Testis (tissue), 2 donors: ENCODE measurements at regions not wholly inside any gene's neighbourhood (a gene's known extent, or its start where the extent isn't known, plus 50 kb on each side); places are given as distances from the start of the nearest gene placed in this dataset.

Experiments
- DNase-seq: peaks from one replicate; pipeline ENCODE4 v3.0.0-alpha.2; 2019
- H3K27ac ChIP-seq, 2 donors: fragments of 200-600 bp; sonication (generic); one replicate each; pipeline ENCODE4 v1.5.1; 2019
- H3K27me3 ChIP-seq: fragments of 200-600 bp; sonication (generic); one replicate; pipeline ENCODE4 v1.5.1; 2019
- H3K36me3 ChIP-seq: fragments of 200-600 bp; sonication (generic); one replicate; pipeline ENCODE4 v1.5.1; 2017; ENCODE audit warnings: low read depth; ENCODE audit errors: missing control alignments
- H3K4me1 ChIP-seq: fragments of 200-600 bp; sonication (generic); one replicate; pipeline ENCODE4 v1.5.1; 2019
- H3K4me3 ChIP-seq, 2 donors: fragments of 200-600 bp; sonication (generic); one replicate each; pipeline ENCODE4 v1.5.1; 2017 to 2019
- H3K9me3 ChIP-seq: fragments of 200-600 bp; sonication (generic); one replicate; pipeline ENCODE4 v1.5.1; 2017
- POLR2A ChIP-seq: fragments of 450-650 bp; IDR thresholded peaks from one replicate; pipeline ENCODE4 v1.6.1; 2017; ENCODE audit warnings: antibody characterized with exemption, mild to moderate bottlenecking, moderate library complexity
- WGBS, 2 donors: methylation state at CpG; one replicate each; pipeline ENCODE4 v1.1.5; 2018; 5-methylcytosine and 5-hydroxymethylcytosine counted together
- intact Hi-C: fragments of 100-400 bp; cut with DNase I; formaldehyde crosslinking; loops from one replicate; pipeline ENCODE4 v1.15.1; 2023; ENCODE audit warnings: low total_unique reads
- TF ChIP-seq, protein P1 (sequence below), 3 experiments: fragments of 450-650 bp in 2 of 3; fragments of 200-600 bp in 1 of 3; sonication (generic) in 1 of 3; IDR thresholded peaks; one replicate each; pipeline ENCODE4 v1.5.1; 2016 to 2019; ENCODE audit warnings: antibody characterized with exemption in 3 of 3, mild to moderate bottlenecking in 2 of 3, moderate library complexity in 1 of 3

GRCh38 chr2:53544871-53545558 is 222.6 kb upstream of the CHAC2 start:
- DNase-seq, result no peak
- WGBS, 2 donors, result 79 to 80% methylated on average over 7 of the region's 7 CpGs
- no peak for TF ChIP-seq POLR2A
- TF ChIP-seq, protein P1, sequence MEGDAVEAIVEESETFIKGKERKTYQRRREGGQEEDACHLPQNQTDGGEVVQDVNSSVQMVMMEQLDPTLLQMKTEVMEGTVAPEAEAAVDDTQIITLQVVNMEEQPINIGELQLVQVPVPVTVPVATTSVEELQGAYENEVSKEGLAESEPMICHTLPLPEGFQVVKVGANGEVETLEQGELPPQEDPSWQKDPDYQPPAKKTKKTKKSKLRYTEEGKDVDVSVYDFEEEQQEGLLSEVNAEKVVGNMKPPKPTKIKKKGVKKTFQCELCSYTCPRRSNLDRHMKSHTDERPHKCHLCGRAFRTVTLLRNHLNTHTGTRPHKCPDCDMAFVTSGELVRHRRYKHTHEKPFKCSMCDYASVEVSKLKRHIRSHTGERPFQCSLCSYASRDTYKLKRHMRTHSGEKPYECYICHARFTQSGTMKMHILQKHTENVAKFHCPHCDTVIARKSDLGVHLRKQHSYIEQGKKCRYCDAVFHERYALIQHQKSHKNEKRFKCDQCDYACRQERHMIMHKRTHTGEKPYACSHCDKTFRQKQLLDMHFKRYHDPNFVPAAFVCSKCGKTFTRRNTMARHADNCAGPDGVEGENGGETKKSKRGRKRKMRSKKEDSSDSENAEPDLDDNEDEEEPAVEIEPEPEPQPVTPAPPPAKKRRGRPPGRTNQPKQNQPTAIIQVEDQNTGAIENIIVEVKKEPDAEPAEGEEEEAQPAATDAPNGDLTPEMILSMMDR (IDR thresholded peaks at IDR 0.05), result no peak
- H3K4me3 ChIP-seq, result no peak overlapping the region
- no peaks in the 10 kb centered on the region for H3K27me3 ChIP-seq
- no peak overlapping the region for H3K27ac ChIP-seq
- intact Hi-C loops, result no loop called here
- H3K36me3 ChIP-seq, result no peaks in the 10 kb centered on the region
- no peaks in the 10 kb centered on the region for H3K4me1 ChIP-seq
- H3K9me3 ChIP-seq, result no peaks in the 10 kb centered on the region

- no peaks in the 10 kb centered on the region for H3K27me3 ChIP-seq
- 71 to 90% methylated on average over 1 of the region's 1 CpG for WGBS, 2 donors
- DNase-seq, result no peak
- no peak overlapping the region for H3K4me3 ChIP-seq
- no peaks in the 10 kb centered on the region for H3K36me3 ChIP-seq
- H3K9me3 ChIP-seq, result no peaks in the 10 kb centered on the region
- no peak for TF ChIP-seq POLR2A
- TF ChIP-seq, protein P1 (IDR thresholded peaks at IDR 0.05), result no peak
- no peak overlapping the region for H3K27ac ChIP-seq
- H3K4me1 ChIP-seq, result no peaks in the 10 kb centered on the region
- intact Hi-C loops, result no loop called here
These were observed 224.5 kb upstream of the CHAC2 start for GRCh38 chr2:53543083-53543482.

DNA sequence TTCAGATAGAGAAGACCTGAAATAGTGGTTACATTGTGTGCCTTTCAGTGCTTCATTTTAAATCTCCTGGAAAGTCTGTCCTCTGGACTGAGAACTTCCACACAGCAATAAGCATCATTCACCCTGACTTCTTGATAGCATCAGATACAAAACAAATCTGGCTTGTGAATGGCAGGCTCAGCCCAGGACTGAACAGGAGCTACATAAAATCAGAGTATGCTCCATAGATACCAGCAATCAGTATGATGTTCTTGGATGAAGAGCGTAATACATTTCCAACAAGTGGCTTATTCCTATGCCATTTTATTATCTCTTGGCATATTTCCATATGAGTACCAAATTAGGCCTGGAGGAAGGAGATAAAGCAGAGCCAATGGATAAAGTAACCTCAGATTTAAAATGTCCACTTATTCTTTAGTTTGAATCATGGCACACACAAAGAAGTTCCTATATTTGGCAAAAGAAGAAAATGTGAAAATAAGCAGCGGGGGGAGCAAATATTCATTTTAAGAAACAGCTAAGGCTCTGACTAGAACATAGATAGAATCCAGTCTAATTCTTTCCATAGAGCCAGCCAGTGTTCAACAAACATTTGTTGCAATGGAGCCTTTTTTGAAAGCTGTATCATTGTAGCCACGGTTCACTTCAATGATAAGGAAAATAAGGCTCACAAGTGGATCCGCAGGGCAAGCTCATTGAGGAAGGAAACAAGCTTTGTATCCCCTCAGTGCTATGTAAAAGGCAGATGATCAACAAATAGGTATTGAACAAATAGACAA is 230.8 kb upstream of the CHAC2 start:
- Histone ChIP-seq H3K4me3 (no peak overlapping the region), H3K36me3 (no peaks in the 10 kb centered on the region), H3K4me1 (no peaks in the 10 kb centered on the region), H3K9me3 (no peaks in the 10 kb centered on the region), H3K27me3 (no peaks in the 10 kb centered on the region), H3K27ac (no peak overlapping the region)
- DNase-seq, result no peak
- TF ChIP-seq POLR2A, result no peak
- TF ChIP-seq, protein P1 (IDR thresholded peaks at IDR 0.05), result no peak
- 61 to 75% methylated on average over 4 of the region's 4 CpGs for WGBS, 2 donors
- intact Hi-C loops, result no loop called here

GRCh38 chr2:53535234-53535840 is 232.3 kb upstream of the CHAC2 start:
- DNase-seq, result no peak
- Histone ChIP-seq H3K27me3 (no peaks in the 10 kb centered on the region), H3K4me3 (no peak overlapping the region), H3K27ac (no peak overlapping the region), H3K4me1 (no peaks in the 10 kb centered on the region), H3K9me3 (no peaks in the 10 kb centered on the region), H3K36me3 (no peaks in the 10 kb centered on the region)
- 60 to 62% methylated on average over 4 of the region's 4 CpGs for WGBS, 2 donors
- TF ChIP-seq, protein P1 (IDR thresholded peaks at IDR 0.05), result no peak
- no peak for TF ChIP-seq POLR2A
- intact Hi-C loops, result no loop called here
